ENCODE measurements at regions not wholly inside any gene's neighbourhood (a gene's known extent, or its start where the extent isn't known, plus 50 kb on each side); places are given as distances from the start of the nearest gene placed in this dataset.

DNA sequence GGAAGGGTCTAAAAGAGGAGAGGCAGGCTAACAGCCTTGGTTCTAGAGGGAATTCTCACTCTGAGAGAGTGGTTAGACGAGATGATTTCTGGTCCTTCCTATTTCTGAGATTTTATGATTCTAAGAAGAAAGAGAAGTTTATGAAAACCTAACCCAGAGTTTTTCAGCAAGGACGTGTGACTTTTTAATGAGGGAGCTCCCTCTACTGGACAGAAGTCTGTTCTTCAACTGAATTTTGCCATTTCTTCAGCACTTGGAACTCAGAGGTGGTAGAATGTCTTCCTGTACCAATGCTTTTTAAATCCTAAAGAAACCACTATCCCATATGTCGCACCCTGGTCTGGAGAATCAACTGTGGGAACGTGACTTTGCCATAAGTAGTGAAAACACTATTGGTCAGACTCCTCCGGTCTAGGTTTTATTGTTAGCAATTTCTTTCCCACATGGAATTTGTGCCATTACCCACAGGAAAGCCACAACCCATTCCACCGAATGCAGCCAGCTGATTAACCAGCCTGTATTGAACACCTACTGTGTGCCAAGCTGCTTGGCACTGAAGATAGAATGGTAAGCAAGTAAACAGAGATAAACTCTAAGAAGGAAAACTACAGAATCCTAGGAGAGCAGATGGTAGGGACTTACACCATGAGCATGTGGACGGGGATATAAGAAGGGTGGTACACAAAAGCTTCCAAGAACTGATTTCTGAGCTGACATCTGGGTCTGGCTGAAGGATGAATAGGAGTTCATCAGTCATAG lies 199.5 kb upstream of the LMCD1 start:
- Histone ChIP-seq H3K4me1 (ENCODE audit: control insufficient read depth, extremely low read depth, insufficient read depth, low read length) (no peaks in the 10 kb centered on the region), H3K79me2 (ENCODE audit: control insufficient read depth, insufficient read depth, low read length) (no peaks in the 10 kb centered on the region), H3K9ac (ENCODE audit: insufficient read depth, low read length) (no peak overlapping the region), H3K27ac (ENCODE audit: insufficient read depth, low read length) (no peak overlapping the region), H3K27me3 (ENCODE audit: control insufficient read depth, insufficient read depth, low read length) (no peaks in the 10 kb centered on the region), H4K20me1 (ENCODE audit: control insufficient read depth, extremely low read depth, insufficient read depth, low read length) (no peaks in the 10 kb centered on the region), H2AFZ (ENCODE audit: low read length) (no peak overlapping the region), H3K36me3 (ENCODE audit: control insufficient read depth, insufficient read depth, low read length) (no peaks in the 10 kb centered on the region), H3K4me2 (ENCODE audit: extremely low read depth, insufficient read depth, low read length) (no peak overlapping the region), H3K9me3 (ENCODE audit: control insufficient read depth, insufficient read depth, low read depth, low read length) (no peaks in the 10 kb centered on the region), H3K4me3 (replicated peaks in 1 of 4; ENCODE audit: control extremely low read depth in 1 of 4, insufficient read depth in 1 of 4, low read depth in 3 of 4, low read length in 4 of 4) (no peak overlapping the region)
- no peak for TF ChIP-seq EZH2 (IDR thresholded peaks at IDR 0.05; ENCODE audit: low read length, missing control alignments)
- TF ChIP-seq, protein P1, sequence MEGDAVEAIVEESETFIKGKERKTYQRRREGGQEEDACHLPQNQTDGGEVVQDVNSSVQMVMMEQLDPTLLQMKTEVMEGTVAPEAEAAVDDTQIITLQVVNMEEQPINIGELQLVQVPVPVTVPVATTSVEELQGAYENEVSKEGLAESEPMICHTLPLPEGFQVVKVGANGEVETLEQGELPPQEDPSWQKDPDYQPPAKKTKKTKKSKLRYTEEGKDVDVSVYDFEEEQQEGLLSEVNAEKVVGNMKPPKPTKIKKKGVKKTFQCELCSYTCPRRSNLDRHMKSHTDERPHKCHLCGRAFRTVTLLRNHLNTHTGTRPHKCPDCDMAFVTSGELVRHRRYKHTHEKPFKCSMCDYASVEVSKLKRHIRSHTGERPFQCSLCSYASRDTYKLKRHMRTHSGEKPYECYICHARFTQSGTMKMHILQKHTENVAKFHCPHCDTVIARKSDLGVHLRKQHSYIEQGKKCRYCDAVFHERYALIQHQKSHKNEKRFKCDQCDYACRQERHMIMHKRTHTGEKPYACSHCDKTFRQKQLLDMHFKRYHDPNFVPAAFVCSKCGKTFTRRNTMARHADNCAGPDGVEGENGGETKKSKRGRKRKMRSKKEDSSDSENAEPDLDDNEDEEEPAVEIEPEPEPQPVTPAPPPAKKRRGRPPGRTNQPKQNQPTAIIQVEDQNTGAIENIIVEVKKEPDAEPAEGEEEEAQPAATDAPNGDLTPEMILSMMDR (conservative IDR thresholded peaks at IDR 0.05 in 1 of 2, IDR thresholded peaks at IDR 0.05 in 1 of 2; ENCODE audit: low read depth in 1 of 2, low read length in 2 of 2): peak; percentile 74 to 80
- DNase-seq (ENCODE audit: low read depth in 2 of 2): peak; percentile 46 to 74

DNA sequence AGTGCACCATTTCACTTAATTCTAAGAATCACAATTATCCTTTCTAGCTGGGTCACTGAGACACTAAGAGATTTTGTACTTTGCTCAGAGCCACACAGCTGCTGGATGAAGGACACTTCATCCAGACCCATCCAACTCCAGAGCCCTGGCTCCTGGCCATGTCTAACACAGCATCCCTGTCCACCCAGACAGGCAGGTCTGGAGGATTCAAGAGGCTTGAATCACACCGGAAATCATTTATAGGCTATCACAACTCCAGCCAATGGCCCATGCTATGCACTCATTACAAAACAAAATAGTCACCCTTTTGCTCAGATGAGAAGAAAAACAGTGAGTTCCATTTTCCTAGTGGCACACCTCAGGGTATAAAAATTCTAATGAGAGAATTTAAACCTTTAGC lies 198.2 kb upstream of the LMCD1 start:
- H3K4me1 ChIP-seq (ENCODE audit: control insufficient read depth, extremely low read depth, insufficient read depth, low read length): no peaks in the 10 kb centered on the region
- TF ChIP-seq, protein P1 (conservative IDR thresholded peaks at IDR 0.05 in 1 of 2, IDR thresholded peaks at IDR 0.05 in 1 of 2; ENCODE audit: low read depth in 1 of 2, low read length in 2 of 2): no peak
- TF ChIP-seq EZH2 (IDR thresholded peaks at IDR 0.05; ENCODE audit: low read length, missing control alignments): no peak
- H4K20me1 ChIP-seq (ENCODE audit: control insufficient read depth, extremely low read depth, insufficient read depth, low read length): no peaks in the 10 kb centered on the region
- no peak overlapping the region for H3K27ac ChIP-seq (ENCODE audit: insufficient read depth, low read length)
- H3K9me3 ChIP-seq (ENCODE audit: control insufficient read depth, insufficient read depth, low read depth, low read length): no peaks in the 10 kb centered on the region
- peak in 1 of 2 donors; percentile 12 for DNase-seq (ENCODE audit: low read depth in 2 of 2)
- H3K27me3 ChIP-seq (ENCODE audit: control insufficient read depth, insufficient read depth, low read length): no peaks in the 10 kb centered on the region
- no peak overlapping the region for H2AFZ ChIP-seq (ENCODE audit: low read length)
- H3K79me2 ChIP-seq (ENCODE audit: control insufficient read depth, insufficient read depth, low read length): no peaks in the 10 kb centered on the region
- H3K4me2 ChIP-seq (ENCODE audit: extremely low read depth, insufficient read depth, low read length): no peak overlapping the region
- no peak overlapping the region for H3K4me3 ChIP-seq (replicated peaks in 1 of 4; ENCODE audit: control extremely low read depth in 1 of 4, insufficient read depth in 1 of 4, low read depth in 3 of 4, low read length in 4 of 4)
- H3K9ac ChIP-seq (ENCODE audit: insufficient read depth, low read length): no peak overlapping the region
- H3K36me3 ChIP-seq (ENCODE audit: control insufficient read depth, insufficient read depth, low read length): no peaks in the 10 kb centered on the region

DNA sequence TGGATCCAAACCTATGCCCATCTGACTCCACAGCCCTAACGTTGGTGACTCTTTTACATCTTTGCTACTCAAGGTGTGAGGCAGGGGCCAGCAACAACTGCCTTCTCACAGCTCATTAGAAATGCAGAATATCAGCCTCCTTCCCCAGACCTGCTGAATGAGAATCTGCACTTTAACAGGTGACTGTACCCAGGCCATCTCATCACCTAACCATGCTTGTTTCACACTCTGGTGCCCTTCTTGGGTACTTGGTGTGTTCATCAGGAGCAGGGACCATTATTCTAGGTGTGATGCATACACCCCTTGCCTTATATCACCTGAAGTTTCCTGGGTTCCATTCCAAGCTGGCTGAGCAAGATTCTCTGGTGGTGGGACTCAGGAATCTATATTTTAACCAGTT lies 196.3 kb upstream of the LMCD1 start:
- no peaks in the 10 kb centered on the region for H3K79me2 ChIP-seq (ENCODE audit: control insufficient read depth, insufficient read depth, low read length)
- H3K27ac ChIP-seq (ENCODE audit: insufficient read depth, low read length): no peak overlapping the region
- no peak overlapping the region for H3K4me2 ChIP-seq (ENCODE audit: extremely low read depth, insufficient read depth, low read length)
- no peak overlapping the region for H3K4me3 ChIP-seq (replicated peaks in 1 of 4; ENCODE audit: control extremely low read depth in 1 of 4, insufficient read depth in 1 of 4, low read depth in 3 of 4, low read length in 4 of 4)
- H2AFZ ChIP-seq (ENCODE audit: low read length): no peak overlapping the region
- no peak overlapping the region for H3K9ac ChIP-seq (ENCODE audit: insufficient read depth, low read length)
- DNase-seq (ENCODE audit: low read depth in 2 of 2): no peak
- no peaks in the 10 kb centered on the region for H4K20me1 ChIP-seq (ENCODE audit: control insufficient read depth, extremely low read depth, insufficient read depth, low read length)
- H3K27me3 ChIP-seq (ENCODE audit: control insufficient read depth, insufficient read depth, low read length): no peaks in the 10 kb centered on the region
- H3K9me3 ChIP-seq (ENCODE audit: control insufficient read depth, insufficient read depth, low read depth, low read length): no peaks in the 10 kb centered on the region
- H3K36me3 ChIP-seq (ENCODE audit: control insufficient read depth, insufficient read depth, low read length): no peaks in the 10 kb centered on the region
- TF ChIP-seq EZH2 (IDR thresholded peaks at IDR 0.05; ENCODE audit: low read length, missing control alignments): no peak
- TF ChIP-seq, protein P1 (conservative IDR thresholded peaks at IDR 0.05 in 1 of 2, IDR thresholded peaks at IDR 0.05 in 1 of 2; ENCODE audit: low read depth in 1 of 2, low read length in 2 of 2): no peak
- no peaks in the 10 kb centered on the region for H3K4me1 ChIP-seq (ENCODE audit: control insufficient read depth, extremely low read depth, insufficient read depth, low read length)
